Fibroblast of lung (primary cell): ENCODE measurements at regions not wholly inside any gene's neighbourhood (a gene's known extent, or its start where the extent isn't known, plus 50 kb on each side); places are given as distances from the start of the nearest gene placed in this dataset.
A peak's percentile ranks its signal among the peaks of the same experiment; 100 is the strongest.

Source experiments
- DNase-seq, 2 donors: peaks; one replicate each; pipeline versions ENCODE4 v3.0.0 to v3.0.0-alpha.2; 2010; ENCODE audit warnings: low read depth in 2 of 2
- H2AFZ ChIP-seq: 2 replicates; pipeline ENCODE4 v1.5.1; 2012; ENCODE audit warnings: low read length, control low read depth, inconsistent platforms
- H3K27ac ChIP-seq: 2 replicates; pipeline ENCODE4 v1.5.1; 2011; ENCODE audit warnings: low read length, control low read depth; ENCODE audit not compliant: insufficient read depth
- H3K27me3 ChIP-seq: 2 replicates; pipeline ENCODE4 v1.5.1; 2011; ENCODE audit warnings: mild to moderate bottlenecking, low read length; ENCODE audit not compliant: control insufficient read depth, insufficient read depth
- H3K36me3 ChIP-seq: 2 replicates; pipeline ENCODE4 v1.5.1; 2011; ENCODE audit warnings: low read length; ENCODE audit not compliant: control insufficient read depth, insufficient read depth
- H3K4me1 ChIP-seq: 2 replicates; pipeline ENCODE4 v1.5.1; 2011; ENCODE audit warnings: low read length; ENCODE audit not compliant: control insufficient read depth, insufficient read depth; ENCODE audit errors: extremely low read depth
- H3K4me2 ChIP-seq: 2 replicates; pipeline ENCODE4 v1.5.1; 2011; ENCODE audit warnings: low read length, control low read depth; ENCODE audit not compliant: insufficient read depth; ENCODE audit errors: extremely low read depth
- H3K4me3 ChIP-seq, 4 experiments: fragments of 200-600 bp in 1 of 4; sonication (generic) in 1 of 4; replicated peaks in 1 of 4; 2 replicates each; pipeline ENCODE4 v1.5.1; 2011 to 2016; ENCODE audit warnings: low read length in 4 of 4, low read depth in 3 of 4, mild to moderate bottlenecking in 3 of 4, control low read depth in 2 of 4, inconsistent platforms in 1 of 4, mixed read lengths in 1 of 4; ENCODE audit not compliant: insufficient read depth in 1 of 4; ENCODE audit errors: control extremely low read depth in 1 of 4
- H3K79me2 ChIP-seq: 2 replicates; pipeline ENCODE4 v1.5.1; 2012; ENCODE audit warnings: mild to moderate bottlenecking, low read length, inconsistent platforms; ENCODE audit not compliant: control insufficient read depth, insufficient read depth
- H3K9ac ChIP-seq: 2 replicates; pipeline ENCODE4 v1.5.1; 2011; ENCODE audit warnings: mild to moderate bottlenecking, low read length, control low read depth; ENCODE audit not compliant: insufficient read depth
- H3K9me3 ChIP-seq: 2 replicates; pipeline ENCODE4 v1.5.1; 2012; ENCODE audit warnings: low read depth, low read length; ENCODE audit not compliant: control insufficient read depth, insufficient read depth
- H4K20me1 ChIP-seq: 2 replicates; pipeline ENCODE4 v1.5.1; 2011; ENCODE audit warnings: low read length; ENCODE audit not compliant: control insufficient read depth, insufficient read depth; ENCODE audit errors: extremely low read depth
- CTCF ChIP-seq, 2 donors: IDR thresholded peaks in 1 of 2; conservative IDR thresholded peaks in 1 of 2; 1 replicate in 1 of 2; 2 replicates in 1 of 2; pipeline ENCODE4 v1.5.1; 2011 to 2012; ENCODE audit warnings: low read length in 2 of 2, control low read depth in 1 of 2, inconsistent platforms in 1 of 2, low read depth in 1 of 2, mild to moderate bottlenecking in 1 of 2
- EZH2 ChIP-seq: IDR thresholded peaks from 2 replicates; pipeline ENCODE4 v1.5.1; 2012; ENCODE audit warnings: low read length, control low read depth, mild to moderate bottlenecking; ENCODE audit errors: missing control alignments

- Histone ChIP-seq H3K9ac (no peak overlapping the region), H4K20me1 (no peaks in the 10 kb centered on the region), H3K27me3 (no peaks in the 10 kb centered on the region), H3K36me3 (no peaks in the 10 kb centered on the region), H3K79me2 (no peaks in the 10 kb centered on the region), H3K4me1 (no peaks in the 10 kb centered on the region), H2AFZ (no peak overlapping the region), H3K27ac (no peak overlapping the region), H3K9me3 (no peaks in the 10 kb centered on the region), H3K4me2 (no peak overlapping the region), H3K4me3 (no peak overlapping the region)
- no peak for DNase-seq
- TF ChIP-seq CTCF (conservative IDR thresholded peaks at IDR 0.05 in 1 of 2, IDR thresholded peaks at IDR 0.05 in 1 of 2; ENCODE audit: low read depth in 1 of 2, low read length in 2 of 2) (no peak), EZH2 (no peak)
Measured at GRCh38 chr6:47114460-47114859, 72.3 kb upstream of the ADGRF1 start.

GRCh38 chr6:47112317-47112716 lies 70.2 kb upstream of the ADGRF1 start:
- Histone ChIP-seq H3K27me3 (no peaks in the 10 kb centered on the region), H3K4me2 (no peak overlapping the region), H2AFZ (no peak overlapping the region), H3K4me1 (no peaks in the 10 kb centered on the region), H4K20me1 (no peaks in the 10 kb centered on the region), H3K79me2 (no peaks in the 10 kb centered on the region), H3K27ac (no peak overlapping the region), H3K4me3 (no peak overlapping the region), H3K36me3 (no peaks in the 10 kb centered on the region), H3K9me3 (no peaks in the 10 kb centered on the region), H3K9ac (no peak overlapping the region)
- DNase-seq = peak in 1 of 2 donors; percentile 42
- TF ChIP-seq CTCF (conservative IDR thresholded peaks at IDR 0.05 in 1 of 2, IDR thresholded peaks at IDR 0.05 in 1 of 2; ENCODE audit: low read depth in 1 of 2, low read length in 2 of 2) = no peak
- no peak for TF ChIP-seq EZH2

- Histone ChIP-seq H3K27me3 (no peaks in the 10 kb centered on the region), H3K4me3 (no peak overlapping the region), H3K9ac (no peak overlapping the region), H3K79me2 (no peaks in the 10 kb centered on the region), H3K4me1 (no peaks in the 10 kb centered on the region), H3K9me3 (no peaks in the 10 kb centered on the region), H4K20me1 (no peaks in the 10 kb centered on the region), H2AFZ (no peak overlapping the region), H3K36me3 (no peaks in the 10 kb centered on the region), H3K4me2 (no peak overlapping the region), H3K27ac (no peak overlapping the region)
- TF ChIP-seq EZH2 (no peak), CTCF (conservative IDR thresholded peaks at IDR 0.05 in 1 of 2, IDR thresholded peaks at IDR 0.05 in 1 of 2; ENCODE audit: low read depth in 1 of 2, low read length in 2 of 2) (no peak)
- peak in 1 of 2 donors; percentile 56 for DNase-seq
Measured at GRCh38 chr6:47111685-47112084, 69.6 kb upstream of the ADGRF1 start.
